Right lung (tissue), 2 donors: ENCODE measurements at regions not wholly inside any gene's neighbourhood (a gene's known extent, or its start where the extent isn't known, plus 50 kb on each side); places are given as distances from the start of the nearest gene placed in this dataset.
"Not testable (repeated sequence)": the region's sequence is repeated elsewhere in the genome, so short reads cannot be mapped to it uniquely, and the experiment has no call there.

ENCODE experiments used
- DNase-seq, 2 donors: peaks; one replicate each; pipeline ENCODE4 v3.0.0-alpha.2; 2013

DNA sequence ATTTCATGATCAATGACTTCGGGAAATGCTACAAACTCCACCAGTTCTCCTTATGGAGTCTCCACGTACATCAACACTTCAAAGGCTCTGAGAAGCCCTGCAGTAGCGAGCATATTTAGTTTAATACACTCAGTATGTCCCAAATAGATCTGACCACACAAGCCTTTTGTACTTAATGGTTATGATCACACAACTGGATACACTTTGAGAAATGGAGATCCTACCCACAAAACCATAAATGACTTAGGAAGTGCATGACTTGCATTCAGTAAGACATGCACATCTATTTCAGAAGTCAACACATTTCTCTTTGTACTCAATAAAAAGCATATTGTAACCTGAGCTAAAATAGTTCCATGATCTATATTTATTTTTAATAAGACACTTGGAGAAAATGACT lies 103.6 kb upstream of the SPATA12 start:
- DNase-seq: no peak

- DNase-seq: no peak
These were observed 104.9 kb upstream of the SPATA12 start for GRCh38 chr3:56955492-56956111.

- DNase-seq: no peak
These were observed 106.3 kb upstream of the SPATA12 start for GRCh38 chr3:56954125-56954524.

GRCh38 chr3:56952846-56953245 lies 107.6 kb upstream of the SPATA12 start:
- DNase-seq: no peak

GRCh38 chr3:56952061-56952460 lies 108.4 kb upstream of the SPATA12 start:
- DNase-seq: peak in 1 of 2 donors; percentile 52

DNA sequence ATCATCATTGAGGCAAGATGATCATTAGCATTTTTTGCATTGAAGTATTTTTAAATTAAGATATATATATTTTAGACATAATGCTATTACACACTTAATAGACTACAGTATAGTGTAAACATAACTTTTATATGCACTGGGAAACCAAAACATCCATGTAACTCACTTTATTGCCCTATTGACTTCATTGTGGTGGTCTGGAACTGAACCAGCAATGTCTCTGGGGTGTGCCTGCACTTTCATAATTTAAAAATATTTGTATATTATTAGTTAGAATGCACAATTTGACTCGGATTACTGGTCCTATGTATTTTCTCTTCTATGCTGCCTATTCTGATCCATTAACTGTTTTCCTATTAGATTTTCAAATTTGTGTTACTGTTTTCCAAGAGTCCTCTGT lies 109.1 kb upstream of the SPATA12 start:
- peak in 1 of 2 donors; percentile 34 for DNase-seq

DNA sequence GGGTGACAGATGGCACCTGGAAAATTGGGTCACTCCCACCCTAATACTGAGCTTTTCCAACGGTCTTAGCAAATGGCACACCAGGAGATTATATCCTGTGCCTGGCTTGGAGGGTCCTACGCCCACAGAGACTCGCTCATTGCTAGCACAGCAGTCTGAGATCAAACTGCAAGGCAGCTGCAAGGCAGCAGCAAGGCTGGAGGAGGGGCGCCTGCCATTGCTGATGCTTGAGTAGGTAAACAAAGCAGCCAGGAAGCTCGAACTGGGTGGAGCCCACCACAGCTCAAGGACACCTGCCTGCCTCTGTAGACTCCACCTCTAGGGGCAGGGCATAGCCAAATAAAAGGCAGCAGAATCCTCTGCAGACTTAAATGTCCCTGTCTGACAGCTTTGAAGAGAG lies 115.1 kb upstream of the SPATA12 start:
- not testable (repeated sequence) for DNase-seq

- DNase-seq: no peak
These were observed 117.9 kb upstream of the SPATA12 start for GRCh38 chr3:56942523-56942922.

GRCh38 chr3:56940976-56941375 lies 119.5 kb upstream of the SPATA12 start:
- DNase-seq: no peak

GRCh38 chr3:56940321-56940720 lies 120.1 kb upstream of the SPATA12 start:
- no peak for DNase-seq

- no peak for DNase-seq
These were observed 120.6 kb upstream of the SPATA12 start for GRCh38 chr3:56939834-56940233.

- DNase-seq: no peak
These were observed 121.9 kb upstream of the SPATA12 start for GRCh38 chr3:56938530-56938929.

- DNase-seq: no peak
These were observed 122.9 kb upstream of the SPATA12 start for GRCh38 chr3:56937580-56937979.

DNA sequence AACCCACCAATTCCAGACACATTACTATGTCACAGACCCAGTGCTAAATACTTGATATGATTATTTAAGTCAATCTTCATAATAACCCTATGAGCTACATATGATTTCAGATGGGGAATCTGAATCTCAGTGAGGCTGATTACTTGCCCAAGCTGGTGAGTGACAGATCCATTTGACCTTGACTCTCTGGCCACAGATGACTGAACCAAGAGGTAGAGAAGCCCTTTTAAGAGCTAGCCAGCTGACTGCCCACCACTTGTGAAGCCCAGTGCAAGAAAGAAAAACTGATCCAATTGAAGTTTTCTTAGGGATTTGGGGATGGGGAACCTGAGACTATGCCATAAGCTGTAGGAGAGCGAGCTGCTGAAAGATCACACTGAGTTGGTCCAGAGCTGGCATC lies 124.7 kb upstream of the SPATA12 start:
- no peak for DNase-seq

DNA sequence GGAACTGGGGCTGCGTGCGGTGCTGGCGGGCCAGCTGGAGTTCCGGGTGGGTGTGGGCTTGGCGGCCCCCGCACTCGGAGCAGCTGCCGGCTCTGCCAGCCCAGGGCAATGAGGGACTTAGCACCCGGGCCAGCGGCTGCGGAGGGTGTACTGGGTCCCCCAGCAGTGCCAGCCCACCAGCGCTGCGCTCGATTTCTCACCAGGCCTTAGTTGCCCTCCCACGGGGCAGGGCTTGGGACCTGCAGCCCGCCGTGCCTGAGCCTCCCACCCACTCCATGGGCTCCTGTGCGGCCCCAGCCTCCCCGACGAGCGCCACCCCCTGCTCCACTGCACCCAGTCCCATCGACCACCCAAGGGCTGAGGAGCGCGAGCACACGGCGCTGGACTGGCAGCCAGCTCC lies 126.0 kb upstream of the SPATA12 start:
- not testable (repeated sequence) for DNase-seq

DNA sequence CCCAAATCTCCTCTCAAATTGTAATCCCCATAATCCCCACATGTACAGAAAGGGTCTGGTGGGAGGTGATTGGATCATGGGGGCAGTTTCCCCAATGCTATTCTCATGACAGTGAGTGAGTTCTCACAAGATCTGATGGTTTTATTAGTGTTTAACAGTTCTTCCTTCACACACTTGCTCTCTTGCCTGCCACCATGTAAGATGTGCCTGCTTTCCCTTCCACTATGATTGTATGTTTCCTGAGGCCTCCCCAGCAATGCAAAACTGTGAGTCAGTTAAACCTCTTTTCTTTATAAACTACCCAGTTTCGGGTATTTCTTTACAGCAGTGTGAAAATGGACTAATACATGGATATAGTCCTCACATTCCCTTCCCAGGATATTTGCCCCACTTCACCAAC lies 126.7 kb upstream of the SPATA12 start:
- DNase-seq: no peak

DNA sequence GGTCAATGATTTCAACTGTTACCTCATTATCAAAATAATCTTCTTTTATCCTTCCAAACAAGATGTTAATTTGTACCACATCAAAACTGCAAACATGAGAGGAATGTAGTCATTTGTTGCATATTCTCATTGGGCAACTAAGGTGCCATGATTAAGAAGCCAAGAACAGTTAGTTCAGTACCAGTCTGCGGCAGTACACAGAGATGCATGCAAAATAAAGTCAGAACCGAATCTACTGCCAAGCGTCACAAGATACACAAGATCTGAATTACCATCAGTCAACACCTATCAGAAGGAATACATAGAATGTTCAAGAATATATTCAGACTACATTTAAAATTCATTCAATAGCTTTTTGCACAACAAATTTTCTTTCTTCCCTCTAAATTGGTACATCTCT lies 127.6 kb upstream of the SPATA12 start:
- DNase-seq: no peak

- DNase-seq: no peak
These were observed 128.6 kb upstream of the SPATA12 start for GRCh38 chr3:56931836-56932235.

DNA sequence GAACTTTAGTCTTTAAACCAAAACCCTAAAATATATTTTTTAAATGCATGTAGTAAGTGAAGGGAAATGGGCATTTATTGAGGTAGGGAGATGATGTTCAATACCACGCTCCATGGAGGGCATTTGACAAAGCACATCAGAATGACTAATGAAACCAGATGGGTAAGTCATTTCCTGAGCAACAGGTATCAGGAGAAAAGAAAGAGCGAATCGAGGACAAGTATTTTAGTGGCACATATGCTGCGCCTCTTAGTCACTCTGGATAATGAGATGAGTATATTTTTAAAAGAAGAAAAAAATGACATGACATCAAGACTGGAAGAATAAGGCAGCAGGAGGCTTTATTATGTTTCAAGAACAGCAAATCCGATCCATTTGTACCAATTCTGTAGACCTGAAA lies 129.0 kb upstream of the ARHGEF3 start:
- DNase-seq: no peak

- no peak for DNase-seq
These were observed 128.3 kb upstream of the ARHGEF3 start for GRCh38 chr3:56929809-56930615.

DNA sequence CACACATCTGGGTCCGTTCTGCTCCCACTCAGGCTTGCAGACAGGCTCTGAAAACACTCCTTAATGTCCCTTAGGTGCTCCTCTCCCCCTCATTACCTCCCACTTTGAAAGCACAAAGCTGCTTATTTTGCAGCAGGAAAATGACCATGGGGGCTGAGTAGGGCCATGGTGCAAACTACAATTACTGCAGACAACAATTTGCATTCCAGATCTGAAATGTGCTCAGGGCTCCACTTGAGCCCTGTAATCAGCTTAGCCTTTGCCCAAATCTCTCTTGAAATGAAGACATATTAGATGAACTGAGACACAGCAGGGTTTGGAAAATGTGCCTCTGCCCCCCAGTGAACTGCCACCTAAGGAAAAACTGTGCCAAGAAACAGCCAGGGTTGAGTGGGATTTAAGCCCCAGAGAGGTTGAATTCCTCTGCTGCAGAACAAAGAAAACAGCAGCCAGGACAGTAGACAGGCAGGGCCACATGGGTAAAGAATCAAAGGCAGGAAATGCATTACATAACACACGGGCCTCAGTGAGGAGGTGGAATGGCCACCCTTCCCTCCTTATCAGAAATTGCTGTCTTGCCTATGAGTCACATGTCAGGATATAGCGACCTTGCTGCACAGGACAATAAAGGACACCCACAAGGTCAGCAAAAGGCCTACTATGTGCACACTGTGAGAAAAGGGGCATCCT lies 126.8 kb upstream of the ARHGEF3 start:
- no peak for DNase-seq

DNA sequence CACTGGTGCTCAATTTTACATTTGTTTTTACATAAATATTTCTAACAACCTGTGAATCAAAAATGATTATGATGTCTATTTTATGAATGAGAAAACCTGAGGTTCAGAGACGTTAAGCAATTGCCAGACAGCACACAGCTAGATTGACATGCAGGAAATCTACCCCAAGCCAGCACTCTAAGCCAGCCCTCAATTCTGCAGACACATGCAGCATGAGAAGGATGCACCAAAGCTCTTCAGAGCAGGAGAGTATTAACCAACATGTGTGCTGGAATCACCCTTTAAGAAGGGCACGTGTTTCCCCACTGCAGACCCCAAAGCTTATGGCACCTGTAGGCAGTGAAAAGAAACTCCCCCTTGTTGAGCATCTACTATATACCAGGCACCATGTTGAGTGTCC lies 126.1 kb upstream of the ARHGEF3 start:
- no peak for DNase-seq

DNA sequence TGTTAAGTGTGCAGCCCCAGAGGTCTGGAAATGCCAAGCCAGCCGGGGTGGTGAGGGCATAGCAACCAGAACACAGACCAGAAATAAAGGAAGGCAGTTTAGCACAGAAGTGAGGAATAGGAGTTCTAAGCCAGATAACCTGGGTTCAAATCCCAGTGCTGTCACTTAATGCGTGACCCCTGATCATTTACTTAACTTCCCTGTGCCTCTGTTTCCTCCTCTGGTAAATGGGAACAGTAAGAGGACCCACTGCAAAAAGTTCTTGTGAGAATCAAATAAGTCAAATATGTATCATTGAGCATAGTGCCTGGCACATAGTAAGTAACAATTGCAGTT lies 125.2 kb upstream of the ARHGEF3 start:
- DNase-seq: no peak
